Activated T-helper 1 cell treated with Interleukin-2 at 50 U/mL for 16 hours (primary cell): ENCODE measurements at regions not wholly inside any gene's neighbourhood (a gene's known extent, or its start where the extent isn't known, plus 50 kb on each side); places are given as distances from the start of the nearest gene placed in this dataset.
"Not testable (repeated sequence)": the region's sequence is repeated elsewhere in the genome, so short reads cannot be mapped to it uniquely, and the experiment has no call there.

Experiments
- DNase-seq: peaks from one replicate; pipeline ENCODE4 v3.0.0-alpha.2; 2020; ENCODE audit warnings: low read depth

GRCh38 chr6:140040396-140040795 is 665.9 kb upstream of the CITED2 start:
- no peak for DNase-seq

GRCh38 chr6:140039364-140039763 is 664.9 kb upstream of the CITED2 start:
- DNase-seq: no peak

- DNase-seq: no peak
These were observed 661.7 kb upstream of the CITED2 start for GRCh38 chr6:140036196-140036595.

DNA sequence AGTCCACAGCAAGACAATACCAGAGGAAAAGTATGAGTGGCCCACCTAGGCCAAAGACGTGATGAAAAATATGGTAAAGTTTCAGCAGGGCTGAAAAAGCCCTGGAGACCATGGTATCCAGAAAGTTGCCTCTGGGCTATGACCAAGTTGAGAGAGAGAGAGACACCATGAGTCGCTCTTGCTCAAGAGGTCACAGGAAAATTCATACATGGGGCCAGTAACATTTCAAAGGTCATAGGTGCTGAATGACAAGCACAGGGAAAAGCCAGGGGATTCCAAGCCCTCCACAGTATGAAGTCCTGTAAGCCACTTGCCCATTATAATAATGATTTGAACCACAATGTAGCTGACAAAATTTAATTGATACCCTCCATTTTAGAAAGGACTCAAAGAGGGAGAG is 657.7 kb upstream of the CITED2 start:
- no peak for DNase-seq

DNA sequence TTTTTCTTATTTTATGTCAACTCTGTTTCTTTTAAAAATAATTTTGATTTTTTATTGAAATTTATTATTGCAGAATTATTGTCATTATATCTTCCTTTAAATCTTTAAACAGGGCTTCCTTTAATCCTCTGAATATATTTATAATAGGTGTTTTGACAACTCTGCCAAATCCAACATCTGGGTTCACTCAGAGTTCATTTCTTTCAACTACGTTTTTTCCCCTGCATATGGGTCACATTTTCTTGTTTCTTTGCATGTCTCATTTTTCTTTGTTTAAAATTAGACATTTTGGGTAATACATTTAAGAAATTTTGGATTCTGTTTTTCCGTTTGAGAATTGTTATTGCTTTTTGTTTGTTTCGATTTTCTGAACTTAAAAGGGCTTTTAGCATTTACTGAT is 655.1 kb upstream of the CITED2 start:
- DNase-seq: no peak

DNA sequence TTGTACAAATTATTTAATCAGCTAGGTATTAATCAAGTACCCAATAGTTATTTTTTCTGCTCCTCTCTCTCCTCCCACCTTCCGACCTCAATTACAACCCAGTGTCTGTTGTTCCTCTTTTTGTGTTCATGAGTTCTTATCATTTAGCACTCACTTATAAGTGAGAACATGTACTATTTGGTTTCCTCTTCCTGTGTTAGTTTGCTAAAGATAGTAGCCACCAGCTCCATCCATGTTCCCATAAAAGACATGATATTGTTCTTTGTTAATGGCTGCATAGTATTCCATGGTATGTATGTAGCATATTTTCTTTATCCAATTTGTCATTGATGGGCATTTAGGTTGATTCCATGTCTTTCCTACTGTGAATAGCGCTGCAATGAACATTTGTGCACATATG is 652.8 kb upstream of the CITED2 start:
- DNase-seq: no peak

DNA sequence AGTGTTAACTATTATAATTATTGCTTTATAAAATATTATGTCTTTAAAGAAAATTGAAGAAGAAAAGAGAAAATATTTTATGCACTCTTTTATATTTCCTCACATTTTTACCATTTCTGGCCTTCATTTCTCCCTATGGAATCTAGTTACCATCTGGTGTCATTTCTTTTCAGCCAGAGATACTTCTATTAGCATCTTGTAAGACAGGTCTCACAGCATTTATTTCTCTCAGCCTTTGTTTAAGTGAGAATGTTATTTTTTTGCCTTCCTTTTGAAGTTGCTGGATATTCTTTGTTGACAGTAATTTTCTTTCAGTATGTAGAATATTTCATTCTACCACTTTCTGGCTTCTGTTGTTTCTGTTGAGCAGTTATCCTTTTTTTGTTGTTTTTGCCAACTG is 652.1 kb upstream of the CITED2 start:
- no peak for DNase-seq

DNA sequence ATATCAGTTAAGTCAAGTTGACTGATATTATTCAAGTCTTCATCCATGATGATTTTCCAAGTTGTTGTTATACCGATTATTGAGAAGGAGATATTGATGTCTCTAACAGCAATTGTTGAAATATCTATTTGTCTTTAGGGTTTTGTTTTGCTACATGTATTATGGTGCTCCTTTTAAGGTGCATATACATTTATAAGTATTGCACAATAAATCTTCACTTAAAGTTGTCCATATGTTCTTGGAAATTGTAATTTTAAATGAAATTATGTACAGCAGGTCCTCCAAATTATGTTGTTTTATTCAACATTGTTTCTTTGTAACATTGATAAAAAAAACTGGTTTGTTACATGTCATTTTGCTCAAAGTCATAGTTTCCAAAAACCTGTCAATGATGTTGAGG is 650.7 kb upstream of the CITED2 start:
- no peak for DNase-seq

GRCh38 chr6:140020207-140020791 is 645.9 kb upstream of the CITED2 start:
- DNase-seq: no peak

- DNase-seq: no peak
These were observed 644.1 kb upstream of the CITED2 start for GRCh38 chr6:140018588-140018987.

- no peak for DNase-seq
These were observed 643.0 kb upstream of the CITED2 start for GRCh38 chr6:140017470-140017869.

- DNase-seq: no peak
These were observed 637.7 kb upstream of the CITED2 start for GRCh38 chr6:140012150-140012549.

DNA sequence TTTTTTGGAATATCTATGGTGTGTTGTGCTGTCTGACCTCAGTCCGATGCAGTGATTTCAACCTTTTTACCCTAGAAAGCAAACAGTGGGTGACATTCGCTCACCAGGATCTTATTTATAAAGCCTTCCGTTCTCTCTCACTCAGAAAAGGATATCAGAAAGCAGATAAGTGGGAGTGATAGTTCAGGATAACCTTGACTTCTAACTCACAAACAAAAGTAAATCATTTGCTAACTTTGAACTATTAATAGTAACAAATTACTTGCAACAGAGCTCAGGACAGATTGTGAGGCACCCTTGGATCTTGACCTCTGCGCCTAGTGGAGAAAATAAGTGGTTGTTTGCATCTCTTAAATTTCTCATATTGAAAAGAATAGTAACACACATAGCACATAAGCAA is 637.1 kb upstream of the CITED2 start:
- DNase-seq: no peak

GRCh38 chr6:140009286-140009685 is 634.8 kb upstream of the CITED2 start:
- DNase-seq: no peak

GRCh38 chr6:140007525-140007924 is 633.1 kb upstream of the CITED2 start:
- no peak for DNase-seq

- DNase-seq: no peak
These were observed 628.8 kb upstream of the CITED2 start for GRCh38 chr6:140003217-140003616.

- DNase-seq: no peak
These were observed 628.1 kb upstream of the CITED2 start for GRCh38 chr6:140002396-140003022.

- no peak for DNase-seq
These were observed 627.4 kb upstream of the CITED2 start for GRCh38 chr6:140001821-140002341.

DNA sequence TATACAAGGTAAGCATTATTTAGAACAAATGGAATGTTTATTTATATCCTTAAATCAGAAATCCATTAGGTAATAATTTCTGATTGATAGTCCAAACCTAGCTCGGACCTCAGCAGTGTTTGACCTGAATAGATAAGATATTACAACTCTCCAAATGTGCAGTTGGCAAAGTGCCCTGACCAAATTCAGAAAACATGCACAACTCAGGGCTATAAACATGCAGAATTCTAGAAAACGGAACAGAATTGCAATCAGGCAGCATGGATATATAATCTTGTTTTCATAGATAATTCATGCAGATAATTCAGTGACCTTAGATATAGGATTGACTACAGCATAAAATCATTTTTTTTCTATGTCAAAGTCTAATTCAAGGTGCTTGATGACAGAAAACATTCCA is 626.6 kb upstream of the CITED2 start:
- no peak for DNase-seq

DNA sequence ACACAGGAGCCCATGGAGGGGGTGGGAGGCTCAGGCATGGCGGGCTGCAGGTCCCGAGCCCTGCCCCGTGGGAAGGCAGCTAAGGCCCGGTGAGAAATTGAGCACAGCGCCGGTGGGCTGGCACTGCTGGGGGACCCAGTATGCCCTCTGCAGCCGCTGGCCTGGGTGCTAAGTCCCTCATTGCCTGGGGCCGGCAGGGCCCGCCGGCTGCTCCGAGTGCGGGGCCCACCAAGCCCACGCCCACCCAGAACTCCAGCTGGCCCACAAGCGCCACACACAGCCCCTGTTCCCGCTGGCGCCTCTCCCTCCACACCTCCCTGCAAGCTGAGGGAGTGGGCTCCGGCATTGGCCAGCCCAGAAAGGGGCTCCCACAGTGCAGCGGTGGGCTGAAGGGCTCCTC is 625.2 kb upstream of the CITED2 start:
- DNase-seq: not testable (repeated sequence)

- not testable (repeated sequence) for DNase-seq
These were observed 624.0 kb upstream of the CITED2 start for GRCh38 chr6:139998478-139998877.

DNA sequence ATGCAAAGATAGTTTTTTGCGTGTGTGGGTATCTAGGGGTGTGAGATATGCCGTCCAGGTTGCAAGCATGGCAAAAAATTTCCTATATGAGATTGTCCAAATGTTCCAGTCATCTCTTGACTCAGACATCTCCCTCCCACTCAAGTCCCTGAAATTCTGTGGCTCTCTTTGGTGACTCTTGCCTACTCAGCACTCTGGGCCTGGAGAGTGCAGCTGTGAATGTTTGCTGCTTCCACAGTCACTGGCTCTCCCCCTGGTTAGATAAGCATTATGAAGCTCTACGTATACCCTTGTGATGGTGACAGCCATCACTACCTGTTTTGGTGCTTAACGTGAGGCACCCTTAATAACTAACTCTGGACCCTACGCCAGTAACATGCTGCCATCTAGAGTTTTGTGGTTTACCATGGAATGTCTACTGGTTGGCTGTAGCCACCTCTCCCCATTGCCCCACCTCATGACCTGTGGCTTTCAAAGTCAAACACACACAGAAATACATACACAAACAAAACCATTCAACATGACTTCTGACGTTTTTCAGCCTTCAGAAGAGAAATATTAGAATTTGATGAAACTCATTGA is 621.9 kb upstream of the CITED2 start:
- no peak for DNase-seq

DNA sequence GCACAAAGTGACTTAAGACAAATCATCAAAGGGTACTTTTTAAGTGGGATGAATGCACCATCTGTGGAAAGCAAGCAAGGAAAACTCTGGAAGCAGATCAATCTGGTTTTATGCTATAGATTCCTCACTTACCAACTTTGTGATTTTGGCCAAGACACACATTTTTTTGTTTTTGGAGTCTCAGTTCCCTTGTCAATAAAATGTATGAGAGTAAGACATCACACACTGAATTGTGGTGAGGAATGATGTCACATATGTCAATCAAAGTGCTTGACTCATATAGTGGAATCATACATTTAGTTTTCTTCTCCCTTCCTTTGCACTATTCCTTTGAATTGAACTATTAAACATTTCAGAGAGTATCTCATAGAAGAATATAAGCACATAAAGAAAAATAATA is 620.5 kb upstream of the CITED2 start:
- no peak for DNase-seq
